B cell (primary cell): ENCODE measurements at regions not wholly inside any gene's neighbourhood (a gene's known extent, or its start where the extent isn't known, plus 50 kb on each side); places are given as distances from the start of the nearest gene placed in this dataset.

ENCODE experiments used
- ATAC-seq: fragments of 200-7000 bp; cut with Tn5 transposase; one replicate; pipeline ENCODE4 v1.10.0; 2021; ENCODE audit warnings: low read depth, mild to moderate bottlenecking, moderate number of reproducible peaks, moderate library complexity
- CTCF ChIA-PET: fragments of 350-600 bp; sonication (Branson Sonifier 250); formaldehyde crosslinking; loops from one replicate; lab custom pipeline; 2021; ENCODE audit warnings: antibody characterized with exemption, inconsistent platforms; lab: Charles Lee
- POLR2A ChIA-PET: fragments of 350-600 bp; sonication (Branson Sonifier 250); formaldehyde crosslinking; loops from one replicate; lab custom pipeline; 2021; ENCODE audit warnings: antibody characterized with exemption; lab: Charles Lee
- DNase-seq: peaks from one replicate; pipeline ENCODE4 v3.0.0; 2013
- H2AFZ ChIP-seq: 2 replicates; pipeline ENCODE4 v1.6.1; 2012; ENCODE audit warnings: mild to moderate bottlenecking, low read depth, low read length; ENCODE audit not compliant: insufficient read depth, poor library complexity, severe bottlenecking
- H3K27ac ChIP-seq, 2 donors: 1 replicate in 1 of 2; 2 replicates in 1 of 2; pipeline ENCODE4 v1.5.1; 2012 to 2013; ENCODE audit warnings: low read length in 2 of 2, mild to moderate bottlenecking in 2 of 2, moderate library complexity in 1 of 2
- H3K27me3 ChIP-seq, 4 experiments: fragments of 200-600 bp in 1 of 4; sonication (generic) in 1 of 4; replicated peaks in 1 of 4; 1 replicate in 2 of 4; 2 replicates in 2 of 4; pipeline versions ENCODE4 v1.6.1 to v1.7.0; 2013 to 2016; ENCODE audit warnings: low read length in 3 of 4, mild to moderate bottlenecking in 2 of 4, mixed read lengths in 1 of 4, moderate library complexity in 1 of 4; ENCODE audit not compliant: insufficient read depth in 4 of 4, control insufficient read depth in 3 of 4; ENCODE audit errors: control extremely low read depth in 1 of 4
- H3K36me3 ChIP-seq, 2 experiments: replicated peaks in 1 of 2; 1 replicate in 1 of 2; 2 replicates in 1 of 2; pipeline versions ENCODE4 v1.6.1 to v1.7.1; 2013; ENCODE audit warnings: low read length in 1 of 2; ENCODE audit not compliant: insufficient read depth in 2 of 2, control insufficient read depth in 1 of 2; ENCODE audit errors: control extremely low read depth in 1 of 2, extremely low read depth in 1 of 2
- H3K4me1 ChIP-seq, 2 donors: fragments of 200-600 bp in 1 of 2; sonication (generic) in 1 of 2; 1 replicate in 1 of 2; 2 replicates in 1 of 2; pipeline versions ENCODE4 v1.5.1 to v1.6.1; 2013 to 2017; ENCODE audit warnings: low read length in 2 of 2; ENCODE audit not compliant: control insufficient read depth in 2 of 2, insufficient read depth in 2 of 2
- H3K4me2 ChIP-seq: replicated peaks from 2 replicates; pipeline ENCODE3; 2012; ENCODE audit warnings: mild to moderate bottlenecking, low read depth, low read length; ENCODE audit not compliant: poor library complexity, severe bottlenecking
- H3K4me3 ChIP-seq, 5 experiments: fragments of 200-600 bp in 1 of 5; sonication (generic) in 1 of 5; 1 replicate in 3 of 5; 2 replicates in 2 of 5; pipeline versions ENCODE4 v1.5.1 to v1.7.0; 2011 to 2016; ENCODE audit warnings: low read length in 4 of 5, mild to moderate bottlenecking in 4 of 5, low read depth in 2 of 5, control low read depth in 1 of 5, moderate library complexity in 1 of 5; ENCODE audit not compliant: insufficient read depth in 1 of 5; ENCODE audit errors: control extremely low read depth in 1 of 5, extremely low read depth in 1 of 5
- H3K79me2 ChIP-seq: fragments of 200-600 bp; sonication (generic); one replicate; pipeline ENCODE4 v1.6.0; 2016; ENCODE audit warnings: low read length; ENCODE audit not compliant: control insufficient read depth, insufficient read depth
- H3K9ac ChIP-seq: fragments of 200-600 bp; sonication (generic); 2 replicates; pipeline ENCODE4 v1.6.1; 2017; ENCODE audit warnings: mild to moderate bottlenecking, low read length, moderate library complexity
- H3K9me3 ChIP-seq, 3 donors: one replicate each; pipeline versions ENCODE4 v1.6.1 to v1.7.1; 2013; ENCODE audit warnings: low read length in 2 of 3; ENCODE audit not compliant: control insufficient read depth in 2 of 3, insufficient read depth in 1 of 3; ENCODE audit errors: control extremely low read depth in 1 of 3
- H4K20me1 ChIP-seq: 2 replicates; pipeline ENCODE4 v1.6.0; 2012; ENCODE audit warnings: mild to moderate bottlenecking, low read length; ENCODE audit not compliant: insufficient read depth, control insufficient read depth, poor library complexity, severe bottlenecking
- H3K27ac Mint-ChIP-seq: one replicate; pipeline ENCODE4 v1.8.0; 2021; ENCODE audit warnings: mixed read lengths
- H3K27me3 Mint-ChIP-seq: one replicate; pipeline ENCODE4 v1.8.0; 2021; ENCODE audit warnings: mixed read lengths
- H3K4me1 Mint-ChIP-seq: one replicate; pipeline ENCODE4 v1.8.0; 2021; ENCODE audit warnings: mixed read lengths
- H3K4me3 Mint-ChIP-seq: one replicate; pipeline ENCODE4 v1.8.0; 2021; ENCODE audit warnings: mixed read lengths
- H3K9me3 Mint-ChIP-seq: one replicate; pipeline ENCODE4 v1.8.0; 2022; ENCODE audit warnings: mixed read lengths; ENCODE audit not compliant: insufficient read depth
- CTCF ChIP-seq: fragments of 200-600 bp; IDR thresholded peaks from one replicate; pipeline ENCODE4 v1.8.0; 2022; ENCODE audit warnings: antibody characterized with exemption, mild to moderate bottlenecking
- EZH2 ChIP-seq: IDR thresholded peaks from 2 replicates; pipeline ENCODE4 v1.6.1; 2012; ENCODE audit warnings: borderline replicate concordance, low read depth, mild to moderate bottlenecking, moderate library complexity, low read length; ENCODE audit not compliant: insufficient read depth, poor library complexity, severe bottlenecking
- WGBS: methylation state at CpG from one replicate; pipeline ENCODE4 v1.1.5; 2013; ENCODE audit warnings: missing lambda C conversion rate; ENCODE audit not compliant: insufficient coverage; 5-methylcytosine and 5-hydroxymethylcytosine counted together
- intact Hi-C: fragments of 100-400 bp; cut with micrococcal nuclease; formaldehyde crosslinking; loops from one replicate; pipeline ENCODE4 v1.10.0; 2022

DNA sequence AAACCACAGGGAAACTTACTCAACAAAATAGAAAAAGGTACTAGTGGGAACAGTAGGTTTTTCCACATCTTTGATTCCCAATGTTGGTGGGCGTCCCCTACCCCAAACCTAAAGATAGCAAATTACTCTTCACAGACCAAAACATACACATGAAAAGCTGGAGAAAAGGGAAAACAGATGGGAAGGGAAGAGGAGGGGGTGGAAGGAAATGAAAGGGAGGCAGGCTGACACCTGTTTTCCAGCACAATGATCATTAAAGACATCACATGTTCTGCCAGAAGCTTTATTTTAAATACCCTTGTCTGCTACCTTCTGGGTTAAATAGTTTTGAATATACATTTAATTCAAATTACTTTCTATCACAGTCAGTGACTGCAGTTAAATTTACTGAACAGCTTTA lies 1617.9 kb upstream of the SEL1L start:
- Mint-ChIP-seq H3K9me3 (peaks cover 5% of the 10 kb centered on the region), H3K4me3 (no peak overlapping the region), H3K27ac (no peak overlapping the region), H3K27me3 (no peaks in the 10 kb centered on the region), H3K4me1 (no peaks in the 10 kb centered on the region)
- H3K9ac ChIP-seq = no peak overlapping the region
- no peaks in the 10 kb centered on the region for H4K20me1 ChIP-seq
- no peak for DNase-seq
- intact Hi-C loops = no loop called here
- H3K4me1 ChIP-seq = no peaks in the 10 kb centered on the region
- H3K9me3 ChIP-seq = no peaks in the 10 kb centered on the region
- no peaks in the 10 kb centered on the region for H3K79me2 ChIP-seq
- ATAC-seq = no peak
- H2AFZ ChIP-seq = no peak overlapping the region
- H3K27ac ChIP-seq = no peak overlapping the region
- no peak overlapping the region for H3K4me2 ChIP-seq
- H3K4me3 ChIP-seq = no peak overlapping the region
- H3K27me3 ChIP-seq = no peaks in the 10 kb centered on the region
- CTCF ChIA-PET = no interaction called here
- no peaks in the 10 kb centered on the region for H3K36me3 ChIP-seq
- TF ChIP-seq EZH2 = no peak
- TF ChIP-seq CTCF = no peak
- WGBS = no CpG with 5 or more reads among the region's 1 CpG
- POLR2A ChIA-PET = no interaction called here

DNA sequence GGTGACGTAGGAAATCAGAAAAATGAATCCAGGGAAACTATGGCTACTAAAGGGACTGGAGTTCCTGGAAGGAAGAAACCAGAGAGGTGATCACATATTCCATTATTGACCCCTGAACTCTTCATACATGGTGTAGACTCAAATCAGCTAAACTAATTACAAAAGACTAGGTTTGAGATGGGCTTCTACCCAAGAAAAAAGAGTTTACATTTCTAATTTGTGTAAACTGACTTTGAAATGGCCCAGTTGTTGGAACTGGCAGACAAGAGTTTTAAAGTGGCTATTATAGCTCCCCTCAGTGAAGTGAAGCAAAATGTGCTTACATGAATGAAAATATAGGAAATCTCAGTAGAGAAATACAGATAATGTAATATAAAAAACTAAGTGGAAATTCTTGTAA lies 1619.4 kb upstream of the SEL1L start:
- Histone ChIP-seq H2AFZ (no peak overlapping the region), H3K79me2 (no peaks in the 10 kb centered on the region), H3K36me3 (no peaks in the 10 kb centered on the region), H3K27me3 (no peaks in the 10 kb centered on the region), H3K9me3 (no peaks in the 10 kb centered on the region), H3K4me3 (no peak overlapping the region), H4K20me1 (no peaks in the 10 kb centered on the region), H3K4me1 (no peaks in the 10 kb centered on the region), H3K9ac (no peak overlapping the region), H3K27ac (no peak overlapping the region), H3K4me2 (no peak overlapping the region)
- CTCF ChIA-PET = no interaction called here
- DNase-seq (no peak), ATAC-seq (no peak)
- Mint-ChIP-seq H3K9me3 (peaks cover 5% of the 10 kb centered on the region), H3K27ac (no peak overlapping the region), H3K4me1 (no peaks in the 10 kb centered on the region), H3K4me3 (no peak overlapping the region), H3K27me3 (no peaks in the 10 kb centered on the region)
- no CpG with 5 or more reads among the region's 1 CpG for WGBS
- intact Hi-C loops = no loop called here
- TF ChIP-seq CTCF (no peak), EZH2 (no peak)
- POLR2A ChIA-PET = no interaction called here
